HL-60 (cell line): ENCODE measurements at regions not wholly inside any gene's neighbourhood (a gene's known extent, or its start where the extent isn't known, plus 50 kb on each side); places are given as distances from the start of the nearest gene placed in this dataset.

ENCODE experiments used
- POLR2AphosphoS5 ChIP-seq: IDR thresholded peaks from 2 replicates; pipeline ENCODE4 v1.6.1; 2012; ENCODE audit warnings: low read depth
- TF ChIP-seq, protein P1 (sequence below): IDR thresholded peaks from one replicate; pipeline ENCODE4 v1.5.1; 2011; ENCODE audit warnings: low read length, control low read depth, inconsistent platforms; ENCODE audit not compliant: insufficient read depth
- TF ChIP-seq, protein P2 (sequence below): IDR thresholded peaks from 2 replicates; pipeline ENCODE4 v1.6.1; 2012; ENCODE audit warnings: low read depth; ENCODE audit not compliant: insufficient replicate concordance

- TF ChIP-seq, protein P1, sequence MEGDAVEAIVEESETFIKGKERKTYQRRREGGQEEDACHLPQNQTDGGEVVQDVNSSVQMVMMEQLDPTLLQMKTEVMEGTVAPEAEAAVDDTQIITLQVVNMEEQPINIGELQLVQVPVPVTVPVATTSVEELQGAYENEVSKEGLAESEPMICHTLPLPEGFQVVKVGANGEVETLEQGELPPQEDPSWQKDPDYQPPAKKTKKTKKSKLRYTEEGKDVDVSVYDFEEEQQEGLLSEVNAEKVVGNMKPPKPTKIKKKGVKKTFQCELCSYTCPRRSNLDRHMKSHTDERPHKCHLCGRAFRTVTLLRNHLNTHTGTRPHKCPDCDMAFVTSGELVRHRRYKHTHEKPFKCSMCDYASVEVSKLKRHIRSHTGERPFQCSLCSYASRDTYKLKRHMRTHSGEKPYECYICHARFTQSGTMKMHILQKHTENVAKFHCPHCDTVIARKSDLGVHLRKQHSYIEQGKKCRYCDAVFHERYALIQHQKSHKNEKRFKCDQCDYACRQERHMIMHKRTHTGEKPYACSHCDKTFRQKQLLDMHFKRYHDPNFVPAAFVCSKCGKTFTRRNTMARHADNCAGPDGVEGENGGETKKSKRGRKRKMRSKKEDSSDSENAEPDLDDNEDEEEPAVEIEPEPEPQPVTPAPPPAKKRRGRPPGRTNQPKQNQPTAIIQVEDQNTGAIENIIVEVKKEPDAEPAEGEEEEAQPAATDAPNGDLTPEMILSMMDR = no peak
- TF ChIP-seq POLR2AphosphoS5 = no peak
- TF ChIP-seq, protein P2, sequence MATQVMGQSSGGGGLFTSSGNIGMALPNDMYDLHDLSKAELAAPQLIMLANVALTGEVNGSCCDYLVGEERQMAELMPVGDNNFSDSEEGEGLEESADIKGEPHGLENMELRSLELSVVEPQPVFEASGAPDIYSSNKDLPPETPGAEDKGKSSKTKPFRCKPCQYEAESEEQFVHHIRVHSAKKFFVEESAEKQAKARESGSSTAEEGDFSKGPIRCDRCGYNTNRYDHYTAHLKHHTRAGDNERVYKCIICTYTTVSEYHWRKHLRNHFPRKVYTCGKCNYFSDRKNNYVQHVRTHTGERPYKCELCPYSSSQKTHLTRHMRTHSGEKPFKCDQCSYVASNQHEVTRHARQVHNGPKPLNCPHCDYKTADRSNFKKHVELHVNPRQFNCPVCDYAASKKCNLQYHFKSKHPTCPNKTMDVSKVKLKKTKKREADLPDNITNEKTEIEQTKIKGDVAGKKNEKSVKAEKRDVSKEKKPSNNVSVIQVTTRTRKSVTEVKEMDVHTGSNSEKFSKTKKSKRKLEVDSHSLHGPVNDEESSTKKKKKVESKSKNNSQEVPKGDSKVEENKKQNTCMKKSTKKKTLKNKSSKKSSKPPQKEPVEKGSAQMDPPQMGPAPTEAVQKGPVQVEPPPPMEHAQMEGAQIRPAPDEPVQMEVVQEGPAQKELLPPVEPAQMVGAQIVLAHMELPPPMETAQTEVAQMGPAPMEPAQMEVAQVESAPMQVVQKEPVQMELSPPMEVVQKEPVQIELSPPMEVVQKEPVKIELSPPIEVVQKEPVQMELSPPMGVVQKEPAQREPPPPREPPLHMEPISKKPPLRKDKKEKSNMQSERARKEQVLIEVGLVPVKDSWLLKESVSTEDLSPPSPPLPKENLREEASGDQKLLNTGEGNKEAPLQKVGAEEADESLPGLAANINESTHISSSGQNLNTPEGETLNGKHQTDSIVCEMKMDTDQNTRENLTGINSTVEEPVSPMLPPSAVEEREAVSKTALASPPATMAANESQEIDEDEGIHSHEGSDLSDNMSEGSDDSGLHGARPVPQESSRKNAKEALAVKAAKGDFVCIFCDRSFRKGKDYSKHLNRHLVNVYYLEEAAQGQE = no peak
Measured at GRCh38 chr4:60579335-60579734, 620.8 kb upstream of the ADGRL3 start.
